ENCODE measurements at regions not wholly inside any gene's neighbourhood (a gene's known extent, or its start where the extent isn't known, plus 50 kb on each side); places are given as distances from the start of the nearest gene placed in this dataset.

GRCh38 chr4:185088899-185089298 lies 54.2 kb upstream of the SLC25A4 start:
- H3K9me3 ChIP-seq (ENCODE audit: control insufficient read depth in 4 of 4, low read length in 3 of 4) = no peaks in the 10 kb centered on the region
- TF ChIP-seq YY1 (IDR thresholded peaks at IDR 0.05) (no peak), RXRA (IDR thresholded peaks at IDR 0.05) (peak in 1 of 2 donors; percentile 7), SP1 (IDR thresholded peaks at IDR 0.05) (no peak)

GRCh38 chr4:185090592-185090991 lies 52.5 kb upstream of the SLC25A4 start:
- no peaks in the 10 kb centered on the region for H3K36me3 ChIP-seq (ENCODE audit: control insufficient read depth in 4 of 4, insufficient read depth in 3 of 4, low read depth in 1 of 4, low read length in 3 of 4)
- no peak for DNase-seq (ENCODE audit: low spot score)
- no peak overlapping the region for H3K27ac ChIP-seq (ENCODE audit: low read depth in 1 of 2, low read length in 2 of 2)
- H3K9me3 ChIP-seq (ENCODE audit: control insufficient read depth in 4 of 4, low read length in 3 of 4) = no peaks in the 10 kb centered on the region
- no peak for TF ChIP-seq CTCF (IDR thresholded peaks at IDR 0.05; ENCODE audit: low read depth, low read length, missing input control)
- TF ChIP-seq TAF1 (conservative IDR thresholded peaks at IDR 0.05) = no peak
- no peak for TF ChIP-seq FOXA1 (IDR thresholded peaks at IDR 0.05)
- no peak for TF ChIP-seq RAD21 (IDR thresholded peaks at IDR 0.05)
- TF ChIP-seq ATF3 (IDR thresholded peaks at IDR 0.05) = no peak
- TF ChIP-seq FOXA2 (IDR thresholded peaks at IDR 0.05) = no peak
- TF ChIP-seq MAX (IDR thresholded peaks at IDR 0.05) = no peak
- no peak for TF ChIP-seq YY1 (IDR thresholded peaks at IDR 0.05)
- no peak overlapping the region for H3K4me3 ChIP-seq (ENCODE audit: low read depth in 1 of 3, low read length in 3 of 3)
- H3K9ac ChIP-seq (ENCODE audit: low read depth in 1 of 2, low read length in 2 of 2) = no peak overlapping the region
- H3K27me3 ChIP-seq (ENCODE audit: control insufficient read depth in 4 of 4, insufficient read depth in 4 of 4, low read length in 3 of 4) = no peaks in the 10 kb centered on the region
- 91% methylated on average over 1 of the region's 1 CpG for WGBS
- no peaks in the 10 kb centered on the region for H3K4me1 ChIP-seq (ENCODE audit: control insufficient read depth in 4 of 4, insufficient read depth in 4 of 4, low read length in 3 of 4)

More at GRCh38 chr4:185088899-185089298, 54.2 kb upstream of the SLC25A4 start:
- H3K9ac ChIP-seq (ENCODE audit: low read depth in 1 of 2, low read length in 2 of 2) = no peak overlapping the region
- no peaks in the 10 kb centered on the region for H3K36me3 ChIP-seq (ENCODE audit: control insufficient read depth in 4 of 4, insufficient read depth in 3 of 4, low read depth in 1 of 4, low read length in 3 of 4)
- no peaks in the 10 kb centered on the region for H3K27me3 ChIP-seq (ENCODE audit: control insufficient read depth in 4 of 4, insufficient read depth in 4 of 4, low read length in 3 of 4)
- no peak overlapping the region for H3K27ac ChIP-seq (ENCODE audit: low read depth in 1 of 2, low read length in 2 of 2)
- no peaks in the 10 kb centered on the region for H3K4me1 ChIP-seq (ENCODE audit: control insufficient read depth in 4 of 4, insufficient read depth in 4 of 4, low read length in 3 of 4)
- no peak overlapping the region for H3K4me3 ChIP-seq (ENCODE audit: low read depth in 1 of 3, low read length in 3 of 3)
- no peak for DNase-seq (ENCODE audit: low spot score)
- WGBS = 58% methylated on average over 6 of the region's 6 CpGs

- 95% methylated on average over 6 of the region's 6 CpGs for WGBS
These were observed 50.4 kb upstream of the SLC25A4 start for GRCh38 chr4:185092535-185093197.

More at GRCh38 chr4:185092535-185093197, 50.4 kb upstream of the SLC25A4 start:
- no peaks in the 10 kb centered on the region for H3K9me3 ChIP-seq (ENCODE audit: control insufficient read depth in 4 of 4, low read length in 3 of 4)
- TF ChIP-seq HNF4G (IDR thresholded peaks at IDR 0.05) (no peak), CTCF (IDR thresholded peaks at IDR 0.05; ENCODE audit: low read depth, low read length, missing input control) (no peak), GABPA (IDR thresholded peaks at IDR 0.05 in 1 of 2, conservative IDR thresholded peaks at IDR 0.05 in 1 of 2) (no peak), ZBTB33 (IDR thresholded peaks at IDR 0.05) (no peak), TAF1 (conservative IDR thresholded peaks at IDR 0.05) (no peak), HNF4A (conservative IDR thresholded peaks at IDR 0.05) (no peak), JUND (IDR thresholded peaks at IDR 0.05) (no peak), NR2F2 (IDR thresholded peaks at IDR 0.05) (no peak), RXRA (IDR thresholded peaks at IDR 0.05) (no peak), EGR1 (IDR thresholded peaks at IDR 0.05; ENCODE audit: low read depth in 2 of 2) (no peak)
- H3K4me3 ChIP-seq (ENCODE audit: low read depth in 1 of 3, low read length in 3 of 3) = no peak overlapping the region
- DNase-seq (ENCODE audit: low spot score) = no peak
- H3K4me1 ChIP-seq (ENCODE audit: control insufficient read depth in 4 of 4, insufficient read depth in 4 of 4, low read length in 3 of 4) = no peaks in the 10 kb centered on the region
- no peak overlapping the region for H3K27ac ChIP-seq (ENCODE audit: low read depth in 1 of 2, low read length in 2 of 2)
- H3K9ac ChIP-seq (ENCODE audit: low read depth in 1 of 2, low read length in 2 of 2) = no peak overlapping the region
- no peaks in the 10 kb centered on the region for H3K36me3 ChIP-seq (ENCODE audit: control insufficient read depth in 4 of 4, insufficient read depth in 3 of 4, low read depth in 1 of 4, low read length in 3 of 4)
- H3K27me3 ChIP-seq (ENCODE audit: control insufficient read depth in 4 of 4, insufficient read depth in 4 of 4, low read length in 3 of 4) = no peaks in the 10 kb centered on the region
